GM12878 (cell line): ENCODE measurements at regions not wholly inside any gene's neighbourhood (a gene's known extent, or its start where the extent isn't known, plus 50 kb on each side); places are given as distances from the start of the nearest gene placed in this dataset.

Source experiments
- CBFB ChIP-seq: IDR thresholded peaks from 2 replicates; pipeline ENCODE4 v1.6.1; 2016; ENCODE audit warnings: antibody characterized with exemption, low read depth
- MEF2B ChIP-seq: fragments of 450-650 bp; IDR thresholded peaks from 2 replicates; pipeline ENCODE4 v1.6.1; 2018; ENCODE audit warnings: mild to moderate bottlenecking, moderate library complexity; ENCODE audit not compliant: partially characterized antibody, poor library complexity, severe bottlenecking
- POLR2A ChIP-seq: IDR thresholded peaks from 2 replicates; pipeline ENCODE4 v1.6.1; 2011; ENCODE audit warnings: low read depth, mild to moderate bottlenecking, low read length
- POLR2AphosphoS5 ChIP-seq: IDR thresholded peaks from 2 replicates; pipeline ENCODE4 v1.6.1; 2011; ENCODE audit warnings: mild to moderate bottlenecking, low read length, inconsistent platforms
- TAF1 ChIP-seq: IDR thresholded peaks from 2 replicates; pipeline ENCODE4 v1.6.1; 2011; ENCODE audit warnings: mild to moderate bottlenecking, low read depth, low read length, borderline replicate concordance
- TCF7 ChIP-seq: IDR thresholded peaks from 2 replicates; pipeline ENCODE4 v1.6.1; 2014; ENCODE audit warnings: antibody characterized with exemption, borderline replicate concordance
- YY1 ChIP-seq: IDR thresholded peaks from 2 replicates; pipeline ENCODE4 v1.6.1; 2011; ENCODE audit warnings: low read depth, mild to moderate bottlenecking, low read length
- TF ChIP-seq, protein P1 (sequence below): fragments of 450-650 bp; IDR thresholded peaks from 2 replicates; pipeline ENCODE4 v1.6.1; 2017; ENCODE audit warnings: mild to moderate bottlenecking
- TF ChIP-seq, protein P2 (sequence below), 3 experiments: IDR thresholded peaks in 2 of 3; conservative IDR thresholded peaks in 1 of 3; 2 replicates each; pipeline ENCODE4 v1.5.1; 2011; ENCODE audit warnings: low read depth in 3 of 3, low read length in 3 of 3, mild to moderate bottlenecking in 3 of 3, control low read depth in 2 of 3, moderate library complexity in 2 of 3, inconsistent platforms in 1 of 3, mixed read lengths in 1 of 3; ENCODE audit not compliant: control insufficient read depth in 2 of 3, insufficient read depth in 1 of 3; ENCODE audit errors: extremely low read depth in 1 of 3
- TF ChIP-seq, protein P3 (sequence below): fragments of 450-650 bp; conservative IDR thresholded peaks from 2 replicates; pipeline ENCODE4 v1.6.1; 2017; ENCODE audit warnings: mild to moderate bottlenecking, moderate library complexity
- TF ChIP-seq, protein P4 (sequence below): IDR thresholded peaks from 2 replicates; pipeline ENCODE4 v1.6.1; 2012; ENCODE audit warnings: low read depth, low read length, improper control_type of control experiment
- TF ChIP-seq, protein P5 (sequence below): IDR thresholded peaks from 2 replicates; pipeline ENCODE4 v1.6.1; 2012; ENCODE audit warnings: low read depth, low read length, improper control_type of control experiment

DNA sequence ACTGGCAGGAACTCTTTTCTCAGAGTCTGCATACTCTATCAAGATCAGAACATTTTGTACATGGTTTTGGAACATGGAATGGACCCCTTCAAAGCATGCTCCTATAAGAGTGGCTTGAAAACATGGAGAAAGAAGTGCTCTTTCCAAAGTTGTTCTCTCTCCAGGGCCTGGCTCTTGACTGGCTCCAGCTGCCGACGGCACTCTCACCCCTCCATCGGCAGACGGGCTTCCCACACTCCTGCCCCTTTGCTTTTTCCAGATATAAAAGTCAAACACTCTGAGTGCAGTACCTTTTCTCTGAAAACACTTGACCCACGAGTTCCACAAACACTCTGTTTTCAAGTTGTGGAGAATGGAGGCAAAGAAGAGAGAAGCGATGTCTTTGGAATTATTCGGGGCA is 72.5 kb upstream of the ONECUT1 start:
- TF ChIP-seq POLR2AphosphoS5 (no peak), CBFB (no peak), TCF7 (no peak), MEF2B (no peak), YY1 (no peak), TAF1 (no peak), POLR2A (no peak)
- TF ChIP-seq, protein P1, sequence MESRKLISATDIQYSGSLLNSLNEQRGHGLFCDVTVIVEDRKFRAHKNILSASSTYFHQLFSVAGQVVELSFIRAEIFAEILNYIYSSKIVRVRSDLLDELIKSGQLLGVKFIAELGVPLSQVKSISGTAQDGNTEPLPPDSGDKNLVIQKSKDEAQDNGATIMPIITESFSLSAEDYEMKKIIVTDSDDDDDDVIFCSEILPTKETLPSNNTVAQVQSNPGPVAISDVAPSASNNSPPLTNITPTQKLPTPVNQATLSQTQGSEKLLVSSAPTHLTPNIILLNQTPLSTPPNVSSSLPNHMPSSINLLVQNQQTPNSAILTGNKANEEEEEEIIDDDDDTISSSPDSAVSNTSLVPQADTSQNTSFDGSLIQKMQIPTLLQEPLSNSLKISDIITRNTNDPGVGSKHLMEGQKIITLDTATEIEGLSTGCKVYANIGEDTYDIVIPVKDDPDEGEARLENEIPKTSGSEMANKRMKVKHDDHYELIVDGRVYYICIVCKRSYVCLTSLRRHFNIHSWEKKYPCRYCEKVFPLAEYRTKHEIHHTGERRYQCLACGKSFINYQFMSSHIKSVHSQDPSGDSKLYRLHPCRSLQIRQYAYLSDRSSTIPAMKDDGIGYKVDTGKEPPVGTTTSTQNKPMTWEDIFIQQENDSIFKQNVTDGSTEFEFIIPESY, result no peak
- TF ChIP-seq, protein P2, sequence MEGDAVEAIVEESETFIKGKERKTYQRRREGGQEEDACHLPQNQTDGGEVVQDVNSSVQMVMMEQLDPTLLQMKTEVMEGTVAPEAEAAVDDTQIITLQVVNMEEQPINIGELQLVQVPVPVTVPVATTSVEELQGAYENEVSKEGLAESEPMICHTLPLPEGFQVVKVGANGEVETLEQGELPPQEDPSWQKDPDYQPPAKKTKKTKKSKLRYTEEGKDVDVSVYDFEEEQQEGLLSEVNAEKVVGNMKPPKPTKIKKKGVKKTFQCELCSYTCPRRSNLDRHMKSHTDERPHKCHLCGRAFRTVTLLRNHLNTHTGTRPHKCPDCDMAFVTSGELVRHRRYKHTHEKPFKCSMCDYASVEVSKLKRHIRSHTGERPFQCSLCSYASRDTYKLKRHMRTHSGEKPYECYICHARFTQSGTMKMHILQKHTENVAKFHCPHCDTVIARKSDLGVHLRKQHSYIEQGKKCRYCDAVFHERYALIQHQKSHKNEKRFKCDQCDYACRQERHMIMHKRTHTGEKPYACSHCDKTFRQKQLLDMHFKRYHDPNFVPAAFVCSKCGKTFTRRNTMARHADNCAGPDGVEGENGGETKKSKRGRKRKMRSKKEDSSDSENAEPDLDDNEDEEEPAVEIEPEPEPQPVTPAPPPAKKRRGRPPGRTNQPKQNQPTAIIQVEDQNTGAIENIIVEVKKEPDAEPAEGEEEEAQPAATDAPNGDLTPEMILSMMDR (IDR thresholded peaks at IDR 0.05 in 2 of 3, conservative IDR thresholded peaks at IDR 0.05 in 1 of 3; ENCODE audit: control insufficient read depth in 2 of 3, extremely low read depth in 1 of 3, insufficient read depth in 1 of 3, low read depth in 3 of 3, low read length in 3 of 3), result no peak
- TF ChIP-seq, protein P3, sequence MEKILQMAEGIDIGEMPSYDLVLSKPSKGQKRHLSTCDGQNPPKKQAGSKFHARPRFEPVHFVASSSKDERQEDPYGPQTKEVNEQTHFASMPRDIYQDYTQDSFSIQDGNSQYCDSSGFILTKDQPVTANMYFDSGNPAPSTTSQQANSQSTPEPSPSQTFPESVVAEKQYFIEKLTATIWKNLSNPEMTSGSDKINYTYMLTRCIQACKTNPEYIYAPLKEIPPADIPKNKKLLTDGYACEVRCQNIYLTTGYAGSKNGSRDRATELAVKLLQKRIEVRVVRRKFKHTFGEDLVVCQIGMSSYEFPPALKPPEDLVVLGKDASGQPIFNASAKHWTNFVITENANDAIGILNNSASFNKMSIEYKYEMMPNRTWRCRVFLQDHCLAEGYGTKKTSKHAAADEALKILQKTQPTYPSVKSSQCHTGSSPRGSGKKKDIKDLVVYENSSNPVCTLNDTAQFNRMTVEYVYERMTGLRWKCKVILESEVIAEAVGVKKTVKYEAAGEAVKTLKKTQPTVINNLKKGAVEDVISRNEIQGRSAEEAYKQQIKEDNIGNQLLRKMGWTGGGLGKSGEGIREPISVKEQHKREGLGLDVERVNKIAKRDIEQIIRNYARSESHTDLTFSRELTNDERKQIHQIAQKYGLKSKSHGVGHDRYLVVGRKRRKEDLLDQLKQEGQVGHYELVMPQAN, result no peak
- TF ChIP-seq, protein P4, sequence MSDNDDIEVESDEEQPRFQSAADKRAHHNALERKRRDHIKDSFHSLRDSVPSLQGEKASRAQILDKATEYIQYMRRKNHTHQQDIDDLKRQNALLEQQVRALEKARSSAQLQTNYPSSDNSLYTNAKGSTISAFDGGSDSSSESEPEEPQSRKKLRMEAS, result no peak
- TF ChIP-seq, protein P5, sequence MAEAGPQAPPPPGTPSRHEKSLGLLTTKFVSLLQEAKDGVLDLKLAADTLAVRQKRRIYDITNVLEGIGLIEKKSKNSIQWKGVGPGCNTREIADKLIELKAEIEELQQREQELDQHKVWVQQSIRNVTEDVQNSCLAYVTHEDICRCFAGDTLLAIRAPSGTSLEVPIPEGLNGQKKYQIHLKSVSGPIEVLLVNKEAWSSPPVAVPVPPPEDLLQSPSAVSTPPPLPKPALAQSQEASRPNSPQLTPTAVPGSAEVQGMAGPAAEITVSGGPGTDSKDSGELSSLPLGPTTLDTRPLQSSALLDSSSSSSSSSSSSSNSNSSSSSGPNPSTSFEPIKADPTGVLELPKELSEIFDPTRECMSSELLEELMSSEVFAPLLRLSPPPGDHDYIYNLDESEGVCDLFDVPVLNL, result no peak
